Mucosa of gallbladder (tissue), 1 donor: ENCODE measurements at regions not wholly inside any gene's neighbourhood (a gene's known extent, or its start where the extent isn't known, plus 50 kb on each side); places are given as distances from the start of the nearest gene placed in this dataset.
"Not testable (repeated sequence)": the region's sequence is repeated elsewhere in the genome, so short reads cannot be mapped to it uniquely, and the experiment has no call there.

Experiments
- DNase-seq: peaks from one replicate; pipeline ENCODE4 v3.0.0-alpha.2; 2020; ENCODE audit warnings: low spot score
- donor health status: DM: no; HTN: no; CAD: no.

- no peak for DNase-seq
These were observed 163.6 kb upstream of the TBC1D5 start for GRCh38 chr3:17905996-17906395.

- DNase-seq, result no peak
These were observed 159.5 kb upstream of the TBC1D5 start for GRCh38 chr3:17901893-17902292.

DNA sequence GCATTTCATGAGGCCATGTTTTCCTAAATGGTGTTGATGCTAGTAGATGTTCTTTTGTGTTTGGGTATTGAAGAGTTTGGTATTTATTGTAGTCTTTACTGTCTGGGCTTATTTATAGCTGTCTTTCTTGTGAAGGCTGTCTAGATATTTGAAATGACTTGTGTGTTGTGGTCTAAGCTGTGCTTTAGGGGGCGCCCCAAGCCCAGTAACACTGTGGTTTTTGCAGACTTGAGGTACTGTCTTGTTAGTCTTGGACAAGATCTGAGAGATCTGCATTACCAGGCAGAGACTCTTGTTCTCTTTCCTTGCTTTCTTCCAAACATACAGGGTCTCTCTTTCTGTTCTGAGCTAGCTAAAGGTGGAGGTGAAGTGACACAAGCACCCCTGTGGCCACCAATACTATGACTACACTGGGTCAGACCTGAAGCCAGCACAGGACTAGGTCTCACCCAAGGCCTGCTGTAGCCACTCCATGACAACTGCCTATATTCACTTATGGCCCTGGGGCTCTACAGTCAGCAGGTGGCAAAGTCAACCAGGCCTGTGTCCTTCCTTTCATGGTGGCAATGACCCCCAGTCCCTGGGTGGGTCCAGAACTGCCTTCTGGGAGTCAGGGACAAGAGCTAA, 152.1 kb upstream of the TBC1D5 start:
- DNase-seq, result no peak

DNA sequence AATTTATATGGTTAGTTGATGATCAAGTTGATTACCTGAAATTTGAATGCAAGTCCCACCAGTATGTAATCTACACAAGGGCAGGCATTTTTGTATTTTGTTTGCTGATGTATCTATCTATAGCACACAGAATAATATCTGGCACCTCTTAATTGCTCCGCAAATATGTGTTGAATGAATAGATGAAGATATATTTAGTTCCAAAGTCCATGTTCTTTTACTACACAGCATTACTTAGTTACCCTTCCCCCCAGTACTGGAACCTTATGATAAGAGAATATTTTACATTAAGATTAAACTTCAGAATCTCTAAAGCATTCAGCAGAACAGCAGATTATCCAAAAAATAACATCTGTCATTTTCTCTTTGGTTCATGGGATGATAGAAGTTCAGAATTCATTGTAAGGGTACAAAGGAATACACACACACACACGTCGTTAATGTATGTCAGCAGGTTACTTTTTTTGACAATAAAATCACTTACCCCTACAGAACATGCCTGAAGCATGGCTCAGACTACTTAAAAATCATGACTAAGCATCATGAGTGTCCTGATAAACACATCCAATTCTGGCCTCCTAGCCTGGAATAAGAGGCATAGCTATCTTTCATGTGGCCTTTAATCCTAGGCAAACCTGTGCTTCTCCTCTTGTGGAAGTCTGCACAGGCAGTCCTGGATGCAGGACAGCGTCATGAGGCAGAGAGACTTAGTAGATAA, 148.9 kb upstream of the TBC1D5 start:
- DNase-seq, result no peak

DNA sequence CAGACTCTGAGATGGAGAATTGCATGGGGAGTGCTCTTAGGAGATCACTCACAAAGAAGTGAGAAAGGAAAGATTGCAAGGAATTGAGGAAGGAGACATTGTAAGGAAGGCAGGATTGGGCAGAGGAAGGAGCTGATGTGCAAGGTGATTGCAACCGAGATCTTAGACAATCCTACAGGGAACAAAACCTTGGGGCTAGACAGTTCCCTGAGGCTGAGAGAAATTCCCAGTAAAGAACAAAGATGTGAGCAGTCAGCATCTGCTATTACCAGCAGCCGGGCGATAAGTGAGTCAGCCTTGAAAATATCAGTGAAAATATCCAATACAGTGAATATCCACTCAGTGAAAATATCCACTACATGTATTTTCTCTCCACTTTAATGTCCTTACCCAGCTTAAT, 143.6 kb upstream of the TBC1D5 start:
- DNase-seq, result no peak

GRCh38 chr3:17882981-17883380, 140.6 kb upstream of the TBC1D5 start:
- DNase-seq, result no peak

GRCh38 chr3:17877299-17877698, 134.9 kb upstream of the TBC1D5 start:
- no peak for DNase-seq

GRCh38 chr3:17874636-17875035, 132.2 kb upstream of the TBC1D5 start:
- no peak for DNase-seq

DNA sequence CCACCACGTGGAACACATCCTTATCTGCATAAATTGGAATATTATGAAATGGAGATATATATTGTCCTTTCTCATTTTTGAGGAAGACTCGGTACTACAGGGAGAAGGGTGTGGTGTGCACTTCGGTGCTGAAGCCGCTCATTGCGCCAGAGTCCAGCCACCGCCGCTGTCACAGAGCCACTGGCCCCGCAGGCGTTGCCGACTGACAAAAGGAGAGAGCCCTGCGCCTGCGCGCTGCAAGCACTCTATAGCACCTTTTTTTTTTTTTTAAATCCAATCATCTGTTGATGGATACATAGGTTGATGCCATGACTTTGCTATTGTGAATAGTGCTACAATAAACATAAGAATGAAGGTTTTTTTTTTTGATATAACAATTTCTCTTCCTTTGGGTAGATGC, 130.0 kb upstream of the TBC1D5 start:
- DNase-seq, result no peak

- DNase-seq, result no peak
These were observed 123.2 kb upstream of the TBC1D5 start for GRCh38 chr3:17865631-17866030.

DNA sequence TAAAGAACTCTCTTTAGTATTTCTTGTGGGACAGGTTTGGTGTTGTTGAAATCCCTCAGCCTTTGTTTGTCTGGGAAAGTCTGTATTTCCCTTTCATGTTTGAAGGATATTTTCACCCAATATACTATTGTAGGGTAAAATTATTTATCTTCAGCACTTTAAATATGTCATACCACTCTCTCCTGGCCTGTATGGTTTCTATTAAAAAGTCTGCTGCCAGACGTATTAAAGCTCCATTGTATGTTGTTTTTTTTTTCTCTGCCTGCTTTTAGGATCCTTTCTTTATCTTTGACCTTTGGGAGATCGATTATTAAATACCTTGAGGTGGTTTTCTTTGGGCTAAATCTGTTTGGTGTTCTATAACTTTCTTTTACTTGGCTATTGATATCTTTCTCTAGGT, 119.0 kb upstream of the TBC1D5 start:
- DNase-seq, result no peak

GRCh38 chr3:17860840-17861471, 118.5 kb upstream of the TBC1D5 start:
- DNase-seq, result not testable (repeated sequence)

GRCh38 chr3:17852217-17852616, 109.8 kb upstream of the TBC1D5 start:
- DNase-seq, result no peak

DNA sequence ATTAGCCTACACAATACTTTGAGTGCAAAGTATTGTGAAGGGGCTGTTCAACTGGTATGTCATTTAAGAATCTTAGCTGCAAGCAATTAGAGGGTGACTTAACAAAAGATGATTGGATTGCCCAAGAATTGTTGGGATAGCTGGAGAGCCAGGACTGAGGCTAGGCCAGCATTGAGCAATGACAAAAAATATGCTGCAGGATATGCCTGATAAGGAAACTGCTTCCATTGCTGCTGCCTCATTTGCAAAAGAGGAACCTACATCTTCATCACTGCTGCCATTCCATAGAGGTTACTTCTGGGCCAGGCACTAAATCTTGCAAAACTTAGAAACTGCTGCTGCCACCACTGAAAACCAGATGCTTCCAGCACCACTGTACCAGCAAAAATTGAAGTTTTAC, 108.0 kb upstream of the TBC1D5 start:
- DNase-seq, result no peak

- DNase-seq, result no peak
These were observed 105.7 kb upstream of the TBC1D5 start for GRCh38 chr3:17848102-17848501.

GRCh38 chr3:17847156-17847555, 104.7 kb upstream of the TBC1D5 start:
- DNase-seq, result no peak

DNA sequence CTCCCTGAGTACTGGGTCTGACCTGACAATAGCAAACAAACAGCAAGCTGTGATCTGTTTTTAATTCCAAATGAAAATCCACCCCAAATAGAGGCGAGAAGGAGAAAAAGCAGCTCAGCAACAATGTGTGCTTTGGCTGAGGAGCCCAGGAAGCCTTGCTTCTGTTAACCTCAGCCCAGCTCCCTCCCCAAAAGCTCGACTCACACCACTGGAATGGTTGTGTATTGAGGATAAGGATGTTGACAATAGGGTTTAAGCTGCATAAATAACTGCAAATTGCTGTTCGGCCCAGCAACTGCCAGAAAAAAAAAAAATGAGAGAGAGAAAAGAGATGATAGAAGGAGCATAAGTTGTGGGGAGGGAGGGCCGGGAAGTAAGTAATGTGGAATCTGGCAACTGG, 104.0 kb upstream of the TBC1D5 start:
- no peak for DNase-seq

GRCh38 chr3:17845026-17845812, 102.8 kb upstream of the TBC1D5 start:
- no peak for DNase-seq

- no peak for DNase-seq
These were observed 101.8 kb upstream of the TBC1D5 start for GRCh38 chr3:17844236-17844635.

DNA sequence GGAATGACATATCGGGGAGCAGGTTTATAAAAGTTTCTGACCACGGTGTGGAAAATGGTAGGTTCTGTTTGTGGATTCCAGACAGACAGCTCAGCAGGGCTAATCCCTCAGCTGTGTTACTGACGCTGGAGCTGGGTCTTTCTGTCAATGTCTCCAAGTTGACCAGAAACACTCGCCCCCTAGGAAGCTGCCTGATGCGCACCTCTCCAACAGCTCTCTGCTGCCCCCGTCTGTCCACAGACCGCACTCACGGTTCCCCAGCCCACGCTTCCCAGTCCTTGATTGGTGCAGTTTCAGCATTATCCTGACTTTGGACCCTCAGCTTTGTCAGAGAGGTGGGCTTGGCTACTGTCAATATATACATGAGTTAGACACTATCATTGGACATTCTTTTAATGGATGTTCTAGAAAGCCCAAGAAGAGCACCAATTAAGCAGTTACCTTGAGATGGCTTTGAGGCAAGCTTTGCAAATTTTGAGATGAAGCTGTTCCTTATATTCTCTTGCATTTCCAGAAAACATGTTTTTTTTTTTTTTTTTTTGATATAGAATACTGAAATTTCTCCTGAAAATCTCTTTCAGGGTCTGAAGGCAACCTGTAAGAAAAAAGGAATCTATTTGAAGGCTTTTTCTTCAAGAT, 98.9 kb upstream of the TBC1D5 start:
- DNase-seq, result peak; percentile 60

- no peak for DNase-seq
These were observed 98.2 kb upstream of the TBC1D5 start for GRCh38 chr3:17840651-17841050.

DNA sequence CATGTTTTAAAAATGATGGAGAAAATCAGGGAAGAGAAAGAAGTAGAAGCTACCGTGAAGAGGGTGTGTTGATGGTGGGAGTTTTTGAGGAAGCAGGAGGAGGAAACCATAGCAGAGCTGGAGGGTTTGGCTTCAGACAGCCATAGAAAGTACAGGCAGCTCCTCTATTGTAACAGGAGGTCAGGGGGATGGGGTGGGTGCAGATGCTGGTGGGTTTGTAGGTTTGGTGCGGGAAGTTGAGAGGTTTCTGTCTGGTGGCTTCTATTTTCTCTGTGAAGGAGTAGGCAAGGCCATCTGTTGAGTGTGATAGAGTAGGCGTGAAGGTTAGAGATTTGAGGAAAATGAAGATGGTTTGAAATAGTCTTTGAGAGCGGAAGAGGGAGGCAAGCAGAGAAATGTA, 97.7 kb upstream of the TBC1D5 start:
- DNase-seq, result no peak
